GM23338 (cell line): ENCODE measurements at regions not wholly inside any gene's neighbourhood (a gene's known extent, or its start where the extent isn't known, plus 50 kb on each side); places are given as distances from the start of the nearest gene placed in this dataset.

Experiments used
- CTCF ChIP-seq, 2 experiments: fragments of 200-600 bp in 1 of 2; sonication (generic) in 1 of 2; conservative IDR thresholded peaks; 2 replicates each; pipeline versions ENCODE4 v1.5.1 to v1.6.1; 2016 to 2017; ENCODE audit warnings: antibody characterized with exemption in 2 of 2, low read depth in 2 of 2, mild to moderate bottlenecking in 2 of 2, moderate library complexity in 1 of 2
- EZH2phosphoT487 ChIP-seq: fragments of 200-600 bp; sonication (generic); IDR thresholded peaks from one replicate; pipeline ENCODE4 v1.8.1; 2018; ENCODE audit warnings: antibody characterized with exemption; ENCODE audit not compliant: unreplicated experiment
- JUNB ChIP-seq: IDR thresholded peaks from one replicate; pipeline ENCODE4 v1.6.1; 2016; ENCODE audit warnings: antibody characterized with exemption; ENCODE audit not compliant: unreplicated experiment

GRCh38 chr18:53859764-53860163, 364.7 kb downstream of the MBD2 start:
- no peak for TF ChIP-seq JUNB
- no peak for TF ChIP-seq EZH2phosphoT487
- no peak for TF ChIP-seq CTCF (conservative IDR thresholded peaks at IDR 0.05; ENCODE audit: low read depth in 2 of 2)
